OCI-LY3 (cell line): ENCODE measurements at regions not wholly inside any gene's neighbourhood (a gene's known extent, or its start where the extent isn't known, plus 50 kb on each side); places are given as distances from the start of the nearest gene placed in this dataset.

Experiments
- H2AFZ ChIP-seq: fragments of 200-600, 300-600 bp; shearing (Covaris generic); 2 replicates; pipeline ENCODE4 v1.6.0; 2014; ENCODE audit warnings: antibody characterized with exemption, low read depth, low read length
- H3K27ac ChIP-seq: fragments of 200-600, 300-600 bp; sonication (generic); 2 replicates; pipeline ENCODE4 v1.5.1; 2014; ENCODE audit warnings: mild to moderate bottlenecking, low read length, moderate library complexity, mixed read lengths
- H3K27me3 ChIP-seq: fragments of 200-600, 300-600 bp; sonication (generic); 2 replicates; pipeline ENCODE4 v1.6.1; 2014; ENCODE audit warnings: low read depth, low read length, mixed read lengths
- H3K36me3 ChIP-seq: fragments of 200-600, 300-600 bp; sonication (generic); replicated peaks from 2 replicates; pipeline ENCODE3; 2014; ENCODE audit warnings: low read depth, low read length, mixed read lengths
- H3K4me1 ChIP-seq: fragments of 300-600, 200-600 bp; sonication (generic); 2 replicates; pipeline ENCODE4 v1.6.1; 2014; ENCODE audit warnings: low read length, mixed read lengths
- H3K4me2 ChIP-seq: fragments of 200-600, 300-600 bp; sonication (generic); 2 replicates; pipeline ENCODE4 v1.6.1; 2014; ENCODE audit warnings: low read length, mixed read lengths
- H3K4me3 ChIP-seq: fragments of 300-600, 200-600 bp; sonication (generic); 2 replicates; pipeline ENCODE4 v1.5.1; 2014; ENCODE audit warnings: antibody characterized with exemption, mild to moderate bottlenecking, low read length, moderate library complexity
- H3K79me2 ChIP-seq: fragments of 300-600, 200-600 bp; shearing (Covaris generic); 2 replicates; pipeline ENCODE4 v1.6.1; 2014; ENCODE audit warnings: mild to moderate bottlenecking, low read length, mixed read lengths
- H3K9ac ChIP-seq: fragments of 300-600, 200-600 bp; shearing (Covaris generic); 2 replicates; pipeline ENCODE4 v1.6.0; 2014; ENCODE audit warnings: mild to moderate bottlenecking, low read length, moderate library complexity
- H3K9me3 ChIP-seq: fragments of 200-600, 300-600 bp; shearing (Covaris generic); 2 replicates; pipeline ENCODE4 v1.6.1; 2014; ENCODE audit warnings: low read length, mixed read lengths; ENCODE audit not compliant: insufficient read depth
- H4K20me1 ChIP-seq: fragments of 200-600, 300-600 bp; sonication (generic); 2 replicates; pipeline ENCODE4 v1.6.1; 2016; ENCODE audit warnings: low read length, mixed read lengths; ENCODE audit not compliant: insufficient read depth
- CTCF ChIP-seq: fragments of 200-600, 300-600 bp; sonication (generic); IDR thresholded peaks from 2 replicates; pipeline ENCODE4 v1.5.1; 2014; ENCODE audit warnings: antibody characterized with exemption, low read length, low read depth
- EZH2phosphoT487 ChIP-seq: fragments of 200-600 bp; shearing (Covaris generic); IDR thresholded peaks from 2 replicates; pipeline ENCODE4 v1.6.1; 2018; ENCODE audit warnings: antibody characterized with exemption, mixed run types, low read depth

- Histone ChIP-seq H3K27me3 (no peaks in the 10 kb centered on the region), H3K9ac (no peak overlapping the region), H3K4me3 (no peak overlapping the region), H3K4me1 (no peaks in the 10 kb centered on the region), H3K27ac (no peak overlapping the region), H3K4me2 (no peak overlapping the region), H3K36me3 (no peaks in the 10 kb centered on the region), H4K20me1 (no peaks in the 10 kb centered on the region), H3K79me2 (no peaks in the 10 kb centered on the region), H2AFZ (no peak overlapping the region), H3K9me3 (no peaks in the 10 kb centered on the region)
- TF ChIP-seq EZH2phosphoT487, result no peak
- TF ChIP-seq CTCF, result no peak
Measured at GRCh38 chr4:24256066-24256465, 328.3 kb downstream of the DHX15 start.

DNA sequence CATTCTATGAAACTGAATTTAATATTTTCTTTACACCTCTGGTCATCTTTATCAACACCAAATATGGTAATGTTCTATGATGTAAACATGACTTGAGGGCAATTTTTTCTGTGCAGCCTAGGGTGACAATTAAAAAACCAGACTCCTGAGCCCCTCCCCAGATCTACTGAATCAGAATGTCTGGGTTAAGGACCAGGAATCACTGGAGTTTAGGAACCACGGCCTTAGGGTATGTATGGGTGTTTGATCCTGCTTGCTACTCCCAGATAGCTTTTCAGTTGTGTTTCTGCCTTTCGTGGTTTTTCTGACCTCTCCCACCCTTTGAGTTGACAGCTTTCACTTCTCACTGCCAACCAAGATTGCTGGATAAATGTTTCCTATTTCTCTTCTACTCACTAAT lies 332.2 kb downstream of the DHX15 start:
- Histone ChIP-seq H3K4me3 (no peak overlapping the region), H3K36me3 (no peaks in the 10 kb centered on the region)
- no peak for TF ChIP-seq EZH2phosphoT487

DNA sequence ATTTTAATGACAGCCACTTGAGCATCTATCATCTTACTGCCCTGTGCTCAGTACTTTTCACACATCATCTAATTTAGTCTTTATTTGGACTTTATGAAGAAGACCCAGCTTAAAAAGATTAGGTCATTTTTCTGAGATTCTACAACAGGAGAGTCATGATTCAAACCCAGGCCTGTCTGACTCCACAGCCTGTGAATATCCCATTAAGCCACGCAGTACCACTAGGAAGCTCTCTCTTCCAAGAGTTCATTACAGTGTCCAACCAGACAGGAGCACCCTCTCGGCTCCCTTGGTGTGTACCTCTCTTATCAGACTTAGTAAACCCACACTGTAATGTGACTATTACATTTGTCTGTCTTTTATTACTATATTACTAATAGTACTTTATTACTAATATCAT lies 332.8 kb downstream of the DHX15 start:
- no peaks in the 10 kb centered on the region for H3K9me3 ChIP-seq
- no peaks in the 10 kb centered on the region for H3K36me3 ChIP-seq
- no peak overlapping the region for H2AFZ ChIP-seq
- no peaks in the 10 kb centered on the region for H4K20me1 ChIP-seq
- TF ChIP-seq CTCF (no peak), EZH2phosphoT487 (no peak)
- no peaks in the 10 kb centered on the region for H3K4me1 ChIP-seq
- no peak overlapping the region for H3K9ac ChIP-seq
- no peaks in the 10 kb centered on the region for H3K79me2 ChIP-seq
- no peak overlapping the region for H3K27ac ChIP-seq
- no peak overlapping the region for H3K4me2 ChIP-seq
- H3K4me3 ChIP-seq, result no peak overlapping the region
- H3K27me3 ChIP-seq, result no peaks in the 10 kb centered on the region

More for the DNA sequence above, 332.2 kb downstream of the DHX15 start:
- H4K20me1 ChIP-seq, result no peaks in the 10 kb centered on the region
- no peaks in the 10 kb centered on the region for H3K27me3 ChIP-seq
- H3K79me2 ChIP-seq, result no peaks in the 10 kb centered on the region
- no peaks in the 10 kb centered on the region for H3K9me3 ChIP-seq
- H3K9ac ChIP-seq, result no peak overlapping the region
- H3K27ac ChIP-seq, result no peak overlapping the region
- H2AFZ ChIP-seq, result no peak overlapping the region
- H3K4me2 ChIP-seq, result no peak overlapping the region
- H3K4me1 ChIP-seq, result no peaks in the 10 kb centered on the region

- Histone ChIP-seq H4K20me1 (no peaks in the 10 kb centered on the region), H3K4me3 (no peak overlapping the region), H3K79me2 (no peaks in the 10 kb centered on the region), H3K27ac (no peak overlapping the region), H3K36me3 (no peaks in the 10 kb centered on the region), H3K9ac (no peak overlapping the region), H3K9me3 (no peaks in the 10 kb centered on the region), H3K4me2 (no peak overlapping the region), H3K4me1 (no peaks in the 10 kb centered on the region), H3K27me3 (no peaks in the 10 kb centered on the region), H2AFZ (no peak overlapping the region)
- TF ChIP-seq EZH2phosphoT487 (no peak), CTCF (no peak)
Measured at GRCh38 chr4:24249972-24250371, 334.4 kb downstream of the DHX15 start.
